GM23338 (cell line): ENCODE measurements at regions not wholly inside any gene's neighbourhood (a gene's known extent, or its start where the extent isn't known, plus 50 kb on each side); places are given as distances from the start of the nearest gene placed in this dataset.

ENCODE experiments used
- ATAC-seq: fragments of 200-7000 bp; cut with Tn5 transposase; 3 replicates; pipeline ENCODE4 v1.9.1; 2020
- DNase-seq: peaks from one replicate; pipeline ENCODE4 v3.0.0-alpha.2; 2015; ENCODE audit warnings: low spot score
- H2AFZ ChIP-seq: fragments of 200-600 bp; sonication (generic); 2 replicates; pipeline ENCODE4 v1.8.0; 2016; ENCODE audit warnings: antibody characterized with exemption, mild to moderate bottlenecking, moderate library complexity
- H3F3A ChIP-seq: fragments of 200-600 bp; sonication (generic); replicated peaks from 2 replicates; pipeline ENCODE4 v1.8.0; 2017; ENCODE audit warnings: antibody characterized with exemption, mixed run types, low read depth
- H3K27ac ChIP-seq: fragments of 200-600 bp; sonication (generic); 2 replicates; pipeline ENCODE4 v1.6.1; 2016; ENCODE audit warnings: low read depth
- H3K27me3 ChIP-seq: fragments of 200-600 bp; sonication (generic); 2 replicates; pipeline ENCODE4 v1.8.0; 2016; ENCODE audit warnings: mild to moderate bottlenecking, mixed run types, moderate library complexity; ENCODE audit not compliant: insufficient read depth
- H3K36me3 ChIP-seq: fragments of 200-600 bp; sonication (generic); 2 replicates; pipeline ENCODE4 v1.8.0; 2016; ENCODE audit warnings: mild to moderate bottlenecking; ENCODE audit not compliant: insufficient read depth
- H3K4me1 ChIP-seq: fragments of 200-600 bp; sonication (generic); 2 replicates; pipeline ENCODE4 v1.8.0; 2016; ENCODE audit warnings: mild to moderate bottlenecking, moderate library complexity; ENCODE audit not compliant: insufficient read depth
- H3K4me2 ChIP-seq: fragments of 200-600 bp; sonication (generic); 2 replicates; pipeline ENCODE4 v1.7.1; 2017; ENCODE audit warnings: mixed run types
- H3K4me3 ChIP-seq: fragments of 200-600 bp; sonication (generic); 2 replicates; pipeline ENCODE4 v1.6.1; 2016; ENCODE audit warnings: mixed run types
- H3K79me2 ChIP-seq: fragments of 200-600 bp; sonication (generic); replicated peaks from 2 replicates; pipeline ENCODE4 v1.8.0; 2017; ENCODE audit warnings: mild to moderate bottlenecking; ENCODE audit not compliant: insufficient read depth
- H3K9me2 ChIP-seq: fragments of 200-600 bp; sonication (generic); 2 replicates; pipeline ENCODE4 v1.8.0; 2017; ENCODE audit not compliant: insufficient read depth
- H4K20me1 ChIP-seq: fragments of 200-600 bp; sonication (generic); replicated peaks from 2 replicates; pipeline ENCODE4 v1.8.0; 2017; ENCODE audit warnings: mild to moderate bottlenecking; ENCODE audit not compliant: insufficient read depth
- H3K27ac Mint-ChIP-seq: 2 replicates; pipeline ENCODE4 v1.8.0; 2020; ENCODE audit warnings: inconsistent platforms, mild to moderate bottlenecking, moderate library complexity, mixed read lengths
- H3K27me3 Mint-ChIP-seq: 3 replicates; pipeline ENCODE4 v1.8.0; 2022; ENCODE audit warnings: low read depth, mild to moderate bottlenecking, moderate library complexity, mixed read lengths, inconsistent platforms; ENCODE audit not compliant: insufficient read depth, poor library complexity
- H3K36me3 Mint-ChIP-seq: 3 replicates; pipeline ENCODE4 v1.8.0; 2021; ENCODE audit warnings: low read depth, mild to moderate bottlenecking, inconsistent platforms, moderate library complexity, mixed read lengths
- H3K4me1 Mint-ChIP-seq: 3 replicates; pipeline ENCODE4 v1.8.0; 2020; ENCODE audit warnings: mild to moderate bottlenecking, inconsistent platforms, mixed read lengths
- H3K4me3 Mint-ChIP-seq: 3 replicates; pipeline ENCODE4 v1.8.0; 2021; ENCODE audit warnings: moderate library complexity, mild to moderate bottlenecking, inconsistent platforms, mixed read lengths
- H3K9me3 Mint-ChIP-seq: 3 replicates; pipeline ENCODE4 v1.8.0; 2020; ENCODE audit warnings: moderate library complexity, mild to moderate bottlenecking, inconsistent platforms, mixed read lengths
- CREB1 ChIP-seq: fragments of 250-450 bp; sonication (Bioruptor Pico); IDR thresholded peaks from 2 replicates; pipeline ENCODE4 v1.5.0; 2020; ENCODE audit warnings: low read depth, mild to moderate bottlenecking, moderate library complexity
- EZH2 ChIP-seq: fragments of 200-600 bp; sonication (generic); IDR thresholded peaks from one replicate; pipeline ENCODE4 v1.8.0; 2017; ENCODE audit warnings: antibody characterized with exemption, mild to moderate bottlenecking, low read depth; ENCODE audit not compliant: unreplicated experiment
- JUNB ChIP-seq: IDR thresholded peaks from one replicate; pipeline ENCODE4 v1.6.1; 2016; ENCODE audit warnings: antibody characterized with exemption; ENCODE audit not compliant: unreplicated experiment
- STAT1 ChIP-seq: IDR thresholded peaks from one replicate; pipeline ENCODE4 v1.6.1; 2016; ENCODE audit warnings: antibody characterized with exemption; ENCODE audit not compliant: unreplicated experiment
- TF ChIP-seq, protein P1 (sequence below): fragments of 250-450 bp; sonication (Bioruptor Pico); IDR thresholded peaks from 2 replicates; pipeline ENCODE4 v1.5.0; 2020; ENCODE audit warnings: mild to moderate bottlenecking, moderate library complexity
- TF ChIP-seq, protein P2 (sequence below), 2 experiments: fragments of 200-600 bp in 1 of 2; sonication (generic) in 1 of 2; conservative IDR thresholded peaks; 2 replicates each; pipeline versions ENCODE4 v1.5.1 to v1.6.1; 2016 to 2017; ENCODE audit warnings: antibody characterized with exemption in 2 of 2, low read depth in 2 of 2, mild to moderate bottlenecking in 2 of 2, moderate library complexity in 1 of 2

DNA sequence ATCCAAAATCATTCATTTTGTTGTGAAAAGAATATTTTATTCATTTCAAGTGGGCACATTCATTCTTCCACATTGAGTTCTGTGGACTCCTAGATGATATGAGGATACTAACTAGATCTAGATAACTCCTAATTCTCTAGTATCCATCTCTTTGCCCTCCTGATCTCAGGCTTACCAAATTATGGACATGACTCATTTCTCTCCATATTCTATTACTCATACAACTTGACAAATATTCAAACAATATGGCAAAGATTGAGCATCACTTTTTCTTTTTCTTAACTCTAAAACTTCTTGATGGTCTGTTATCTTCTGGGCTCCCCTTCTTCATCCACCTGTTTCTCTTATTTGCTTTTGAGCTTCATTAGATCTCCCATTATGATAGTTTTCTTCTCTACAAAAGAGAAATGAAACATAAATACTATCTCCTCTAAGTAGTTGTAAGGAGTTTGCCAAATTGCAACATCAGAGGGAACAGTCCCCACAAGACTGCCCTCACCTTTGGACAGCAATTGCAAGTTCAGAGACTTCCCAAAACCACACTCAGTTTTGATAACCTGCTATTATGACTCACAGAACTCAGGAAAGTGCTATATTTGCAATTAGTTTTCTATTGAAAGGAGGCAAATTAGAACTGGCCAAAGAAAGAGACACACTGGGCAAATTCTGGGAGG is 422.9 kb downstream of the SPRY1 start (continued):
- TF ChIP-seq, protein P1, sequence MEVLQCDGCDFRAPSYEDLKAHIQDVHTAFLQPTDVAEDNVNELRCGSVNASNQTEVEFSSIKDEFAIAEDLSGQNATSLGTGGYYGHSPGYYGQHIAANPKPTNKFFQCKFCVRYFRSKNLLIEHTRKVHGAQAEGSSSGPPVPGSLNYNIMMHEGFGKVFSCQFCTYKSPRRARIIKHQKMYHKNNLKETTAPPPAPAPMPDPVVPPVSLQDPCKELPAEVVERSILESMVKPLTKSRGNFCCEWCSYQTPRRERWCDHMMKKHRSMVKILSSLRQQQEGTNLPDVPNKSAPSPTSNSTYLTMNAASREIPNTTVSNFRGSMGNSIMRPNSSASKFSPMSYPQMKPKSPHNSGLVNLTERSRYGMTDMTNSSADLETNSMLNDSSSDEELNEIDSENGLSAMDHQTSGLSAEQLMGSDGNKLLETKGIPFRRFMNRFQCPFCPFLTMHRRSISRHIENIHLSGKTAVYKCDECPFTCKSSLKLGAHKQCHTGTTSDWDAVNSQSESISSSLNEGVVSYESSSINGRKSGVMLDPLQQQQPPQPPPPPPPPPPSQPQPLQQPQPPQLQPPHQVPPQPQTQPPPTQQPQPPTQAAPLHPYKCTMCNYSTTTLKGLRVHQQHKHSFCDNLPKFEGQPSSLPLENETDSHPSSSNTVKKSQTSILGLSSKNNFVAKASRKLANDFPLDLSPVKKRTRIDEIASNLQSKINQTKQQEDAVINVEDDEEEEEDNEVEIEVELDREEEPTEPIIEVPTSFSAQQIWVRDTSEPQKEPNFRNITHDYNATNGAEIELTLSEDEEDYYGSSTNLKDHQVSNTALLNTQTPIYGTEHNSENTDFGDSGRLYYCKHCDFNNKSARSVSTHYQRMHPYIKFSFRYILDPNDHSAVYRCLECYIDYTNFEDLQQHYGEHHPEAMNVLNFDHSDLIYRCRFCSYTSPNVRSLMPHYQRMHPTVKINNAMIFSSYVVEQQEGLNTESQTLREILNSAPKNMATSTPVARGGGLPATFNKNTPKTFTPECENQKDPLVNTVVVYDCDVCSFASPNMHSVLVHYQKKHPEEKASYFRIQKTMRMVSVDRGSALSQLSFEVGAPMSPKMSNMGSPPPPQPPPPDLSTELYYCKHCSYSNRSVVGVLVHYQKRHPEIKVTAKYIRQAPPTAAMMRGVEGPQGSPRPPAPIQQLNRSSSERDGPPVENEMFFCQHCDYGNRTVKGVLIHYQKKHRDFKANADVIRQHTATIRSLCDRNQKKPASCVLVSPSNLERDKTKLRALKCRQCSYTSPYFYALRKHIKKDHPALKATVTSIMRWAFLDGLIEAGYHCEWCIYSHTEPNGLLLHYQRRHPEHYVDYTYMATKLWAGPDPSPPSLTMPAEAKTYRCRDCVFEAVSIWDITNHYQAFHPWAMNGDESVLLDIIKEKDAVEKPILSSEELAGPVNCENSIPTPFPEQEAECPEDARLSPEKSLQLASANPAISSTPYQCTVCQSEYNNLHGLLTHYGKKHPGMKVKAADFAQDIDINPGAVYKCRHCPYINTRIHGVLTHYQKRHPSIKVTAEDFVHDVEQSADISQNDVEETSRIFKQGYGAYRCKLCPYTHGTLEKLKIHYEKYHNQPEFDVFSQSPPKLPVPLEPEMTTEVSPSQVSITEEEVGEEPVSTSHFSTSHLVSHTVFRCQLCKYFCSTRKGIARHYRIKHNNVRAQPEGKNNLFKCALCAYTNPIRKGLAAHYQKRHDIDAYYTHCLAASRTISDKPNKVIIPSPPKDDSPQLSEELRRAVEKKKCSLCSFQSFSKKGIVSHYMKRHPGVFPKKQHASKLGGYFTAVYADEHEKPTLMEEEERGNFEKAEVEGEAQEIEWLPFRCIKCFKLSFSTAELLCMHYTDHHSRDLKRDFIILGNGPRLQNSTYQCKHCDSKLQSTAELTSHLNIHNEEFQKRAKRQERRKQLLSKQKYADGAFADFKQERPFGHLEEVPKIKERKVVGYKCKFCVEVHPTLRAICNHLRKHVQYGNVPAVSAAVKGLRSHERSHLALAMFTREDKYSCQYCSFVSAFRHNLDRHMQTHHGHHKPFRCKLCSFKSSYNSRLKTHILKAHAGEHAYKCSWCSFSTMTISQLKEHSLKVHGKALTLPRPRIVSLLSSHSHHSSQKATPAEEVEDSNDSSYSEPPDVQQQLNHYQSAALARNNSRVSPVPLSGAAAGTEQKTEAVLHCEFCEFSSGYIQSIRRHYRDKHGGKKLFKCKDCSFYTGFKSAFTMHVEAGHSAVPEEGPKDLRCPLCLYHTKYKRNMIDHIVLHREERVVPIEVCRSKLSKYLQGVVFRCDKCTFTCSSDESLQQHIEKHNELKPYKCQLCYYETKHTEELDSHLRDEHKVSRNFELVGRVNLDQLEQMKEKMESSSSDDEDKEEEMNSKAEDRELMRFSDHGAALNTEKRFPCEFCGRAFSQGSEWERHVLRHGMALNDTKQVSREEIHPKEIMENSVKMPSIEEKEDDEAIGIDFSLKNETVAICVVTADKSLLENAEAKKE = no peak

DNA sequence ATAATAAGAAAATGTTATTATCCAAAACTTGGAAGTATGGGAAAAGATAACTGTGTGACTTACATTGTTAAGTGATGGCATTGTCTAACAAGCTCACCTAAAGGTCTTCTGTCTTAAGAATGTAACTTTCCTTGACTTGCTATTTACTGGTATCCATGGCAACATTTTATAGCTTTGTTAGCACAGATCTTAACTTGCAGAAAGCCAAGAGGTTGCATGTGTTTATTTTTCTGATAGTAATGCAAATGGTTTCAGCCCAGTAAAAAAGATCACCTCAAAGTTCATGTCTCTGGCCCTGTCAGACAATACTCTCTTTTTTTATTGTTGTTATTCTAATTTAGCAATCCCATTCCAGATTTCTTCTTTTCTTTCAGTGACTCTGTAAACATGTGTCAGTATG is 425.3 kb downstream of the SPRY1 start:
- H3K27ac ChIP-seq = no peak overlapping the region
- H3K79me2 ChIP-seq = no peaks in the 10 kb centered on the region
- Mint-ChIP-seq H3K27ac (no peak overlapping the region), H3K4me3 (no peak overlapping the region), H3K9me3 (peaks cover 6% of the 10 kb centered on the region; the same call in 2 of the 3 replicates), H3K4me1 (no peaks in the 10 kb centered on the region), H3K36me3 (no peaks in the 10 kb centered on the region; the same call in 2 of the 3 replicates), H3K27me3 (no peaks in the 10 kb centered on the region)
- DNase-seq = peak; percentile 59
- no peak overlapping the region for H2AFZ ChIP-seq
- H3F3A ChIP-seq = no peaks in the 10 kb centered on the region
- no peaks in the 10 kb centered on the region for H3K27me3 ChIP-seq
- no peaks in the 10 kb centered on the region for H3K4me1 ChIP-seq
- no peak overlapping the region for H3K4me3 ChIP-seq
- no peaks in the 10 kb centered on the region for H4K20me1 ChIP-seq
- no peaks in the 10 kb centered on the region for H3K9me2 ChIP-seq
- no peaks in the 10 kb centered on the region for H3K36me3 ChIP-seq
- ATAC-seq = no peak
- H3K4me2 ChIP-seq = no peak overlapping the region
- TF ChIP-seq, protein P1 = no peak
- TF ChIP-seq CREB1 (CRISPR knock-in tag) (no peak), EZH2 (no peak), STAT1 (no peak), JUNB (no peak)
- TF ChIP-seq, protein P2, sequence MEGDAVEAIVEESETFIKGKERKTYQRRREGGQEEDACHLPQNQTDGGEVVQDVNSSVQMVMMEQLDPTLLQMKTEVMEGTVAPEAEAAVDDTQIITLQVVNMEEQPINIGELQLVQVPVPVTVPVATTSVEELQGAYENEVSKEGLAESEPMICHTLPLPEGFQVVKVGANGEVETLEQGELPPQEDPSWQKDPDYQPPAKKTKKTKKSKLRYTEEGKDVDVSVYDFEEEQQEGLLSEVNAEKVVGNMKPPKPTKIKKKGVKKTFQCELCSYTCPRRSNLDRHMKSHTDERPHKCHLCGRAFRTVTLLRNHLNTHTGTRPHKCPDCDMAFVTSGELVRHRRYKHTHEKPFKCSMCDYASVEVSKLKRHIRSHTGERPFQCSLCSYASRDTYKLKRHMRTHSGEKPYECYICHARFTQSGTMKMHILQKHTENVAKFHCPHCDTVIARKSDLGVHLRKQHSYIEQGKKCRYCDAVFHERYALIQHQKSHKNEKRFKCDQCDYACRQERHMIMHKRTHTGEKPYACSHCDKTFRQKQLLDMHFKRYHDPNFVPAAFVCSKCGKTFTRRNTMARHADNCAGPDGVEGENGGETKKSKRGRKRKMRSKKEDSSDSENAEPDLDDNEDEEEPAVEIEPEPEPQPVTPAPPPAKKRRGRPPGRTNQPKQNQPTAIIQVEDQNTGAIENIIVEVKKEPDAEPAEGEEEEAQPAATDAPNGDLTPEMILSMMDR (conservative IDR thresholded peaks at IDR 0.05; ENCODE audit: low read depth in 2 of 2) = no peak
